ENCODE measurements at regions not wholly inside any gene's neighbourhood (a gene's known extent, or its start where the extent isn't known, plus 50 kb on each side); places are given as distances from the start of the nearest gene placed in this dataset.
A peak's percentile ranks its signal among the peaks of the same experiment; 100 is the strongest.

- no peak for TF ChIP-seq TCF12 (IDR thresholded peaks at IDR 0.05; ENCODE audit: low read depth)
- TF ChIP-seq TEAD4 (IDR thresholded peaks at IDR 0.05): no peak
- no peak for TF ChIP-seq CREB1 (IDR thresholded peaks at IDR 0.05; ENCODE audit: low read depth)
- TF ChIP-seq, protein P1, sequence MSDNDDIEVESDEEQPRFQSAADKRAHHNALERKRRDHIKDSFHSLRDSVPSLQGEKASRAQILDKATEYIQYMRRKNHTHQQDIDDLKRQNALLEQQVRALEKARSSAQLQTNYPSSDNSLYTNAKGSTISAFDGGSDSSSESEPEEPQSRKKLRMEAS (IDR thresholded peaks at IDR 0.05): no peak
- TF ChIP-seq FOXM1 (IDR thresholded peaks at IDR 0.05; ENCODE audit: borderline replicate concordance, low read depth): no peak
- TF ChIP-seq EGR1 (IDR thresholded peaks at IDR 0.05): no peak
- TF ChIP-seq YY1 (IDR thresholded peaks at IDR 0.05; ENCODE audit: low read depth): no peak
- no peak for TF ChIP-seq ZBTB7A (IDR thresholded peaks at IDR 0.05; ENCODE audit: low read depth)
- TF ChIP-seq, protein P2, sequence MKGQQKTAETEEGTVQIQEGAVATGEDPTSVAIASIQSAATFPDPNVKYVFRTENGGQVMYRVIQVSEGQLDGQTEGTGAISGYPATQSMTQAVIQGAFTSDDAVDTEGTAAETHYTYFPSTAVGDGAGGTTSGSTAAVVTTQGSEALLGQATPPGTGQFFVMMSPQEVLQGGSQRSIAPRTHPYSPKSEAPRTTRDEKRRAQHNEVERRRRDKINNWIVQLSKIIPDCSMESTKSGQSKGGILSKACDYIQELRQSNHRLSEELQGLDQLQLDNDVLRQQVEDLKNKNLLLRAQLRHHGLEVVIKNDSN (IDR thresholded peaks at IDR 0.05): no peak
- TF ChIP-seq RAD21 (IDR thresholded peaks at IDR 0.05; ENCODE audit: low read depth): no peak
- TF ChIP-seq EP300 (IDR thresholded peaks at IDR 0.05; ENCODE audit: borderline replicate concordance): no peak
- TF ChIP-seq CEBPB (IDR thresholded peaks at IDR 0.05): no peak
- TF ChIP-seq TAF1 (IDR thresholded peaks at IDR 0.05; ENCODE audit: low read depth): no peak
- TF ChIP-seq NFIC (IDR thresholded peaks at IDR 0.05): no peak
- no peak for TF ChIP-seq REST (IDR thresholded peaks at IDR 0.05; ENCODE audit: low read depth)
Measured at GRCh38 chr4:151934766-151935165, 174.0 kb upstream of the GATB start.

GRCh38 chr4:151933122-151933827 lies 172.5 kb upstream of the GATB start:
- TF ChIP-seq EP300 (IDR thresholded peaks at IDR 0.05; ENCODE audit: borderline replicate concordance) (no peak), TCF12 (IDR thresholded peaks at IDR 0.05; ENCODE audit: low read depth) (no peak), REST (IDR thresholded peaks at IDR 0.05; ENCODE audit: low read depth) (no peak), CEBPB (IDR thresholded peaks at IDR 0.05) (no peak), RAD21 (IDR thresholded peaks at IDR 0.05; ENCODE audit: low read depth) (no peak), TAF1 (IDR thresholded peaks at IDR 0.05; ENCODE audit: low read depth) (no peak), NFIC (IDR thresholded peaks at IDR 0.05) (no peak)
- TF ChIP-seq, protein P2 (IDR thresholded peaks at IDR 0.05): no peak
- TF ChIP-seq, protein P1 (IDR thresholded peaks at IDR 0.05): no peak

- TF ChIP-seq YY1 (IDR thresholded peaks at IDR 0.05; ENCODE audit: low read depth) (peak; percentile 79), NFIC (IDR thresholded peaks at IDR 0.05) (peak; percentile 69), RAD21 (IDR thresholded peaks at IDR 0.05; ENCODE audit: low read depth) (no peak), ZBTB7A (IDR thresholded peaks at IDR 0.05; ENCODE audit: low read depth) (no peak)
- TF ChIP-seq, protein P1 (IDR thresholded peaks at IDR 0.05): no peak
Measured at GRCh38 chr4:151931563-151931962, 170.8 kb upstream of the GATB start.

GRCh38 chr4:151930372-151930771 lies 169.6 kb upstream of the GATB start:
- TF ChIP-seq EGR1 (IDR thresholded peaks at IDR 0.05) (no peak), TCF12 (IDR thresholded peaks at IDR 0.05; ENCODE audit: low read depth) (no peak), CEBPB (IDR thresholded peaks at IDR 0.05) (no peak)

DNA sequence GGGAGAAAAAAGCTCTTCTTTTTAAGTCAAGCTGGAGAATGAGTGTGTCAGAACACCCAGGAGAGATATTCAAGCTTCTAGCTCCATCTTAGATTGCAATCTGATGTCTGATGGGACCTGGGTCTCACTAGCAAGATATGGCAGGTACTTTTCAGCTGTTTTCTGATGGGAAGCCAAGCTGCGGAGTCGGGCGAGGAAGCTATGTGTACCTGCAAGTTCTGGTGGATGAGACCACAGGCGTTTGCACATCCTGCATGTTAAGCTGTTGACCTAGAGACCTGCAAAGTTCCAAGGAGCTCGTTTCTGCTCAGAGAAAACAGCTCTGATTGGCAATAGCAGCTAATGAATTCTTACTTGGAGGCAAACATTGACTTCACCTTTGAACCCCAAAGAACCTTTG lies 167.3 kb upstream of the GATB start:
- TF ChIP-seq EGR1 (IDR thresholded peaks at IDR 0.05) (no peak), EP300 (IDR thresholded peaks at IDR 0.05; ENCODE audit: borderline replicate concordance) (no peak), TAF1 (IDR thresholded peaks at IDR 0.05; ENCODE audit: low read depth) (no peak), RAD21 (IDR thresholded peaks at IDR 0.05; ENCODE audit: low read depth) (no peak), FOXM1 (IDR thresholded peaks at IDR 0.05; ENCODE audit: borderline replicate concordance, low read depth) (no peak), REST (IDR thresholded peaks at IDR 0.05; ENCODE audit: low read depth) (no peak), TCF12 (IDR thresholded peaks at IDR 0.05; ENCODE audit: low read depth) (no peak), CEBPB (IDR thresholded peaks at IDR 0.05) (no peak), ZBTB7A (IDR thresholded peaks at IDR 0.05; ENCODE audit: low read depth) (no peak), CREB1 (IDR thresholded peaks at IDR 0.05; ENCODE audit: low read depth) (no peak), NFIC (IDR thresholded peaks at IDR 0.05) (no peak), YY1 (IDR thresholded peaks at IDR 0.05; ENCODE audit: low read depth) (no peak), TEAD4 (IDR thresholded peaks at IDR 0.05) (no peak)
- TF ChIP-seq, protein P1 (IDR thresholded peaks at IDR 0.05): no peak
- TF ChIP-seq, protein P2 (IDR thresholded peaks at IDR 0.05): no peak
